ENCODE measurements at regions not wholly inside any gene's neighbourhood (a gene's known extent, or its start where the extent isn't known, plus 50 kb on each side); places are given as distances from the start of the nearest gene placed in this dataset.

- no peak overlapping the region for H3K27ac Mint-ChIP-seq
- H3K27me3 Mint-ChIP-seq (ENCODE audit: insufficient read depth) = no peaks in the 10 kb centered on the region
- H3K36me3 ChIP-seq (ENCODE audit: control insufficient read depth, insufficient read depth, low read length) = no peaks in the 10 kb centered on the region
- H3K4me1 Mint-ChIP-seq = peaks cover 7% of the 10 kb centered on the region
- no peaks in the 10 kb centered on the region for H3K27me3 ChIP-seq (ENCODE audit: control insufficient read depth, insufficient read depth, low read length, poor library complexity, severe bottlenecking)
- no peak overlapping the region for H3K27ac ChIP-seq (ENCODE audit: low read depth, low read length)
- no peaks in the 10 kb centered on the region for H3K36me3 Mint-ChIP-seq (ENCODE audit: low read depth)
- H3K4me3 ChIP-seq (ENCODE audit: low read length) = no peak overlapping the region
- no peaks in the 10 kb centered on the region for H3K9me3 ChIP-seq (ENCODE audit: control insufficient read depth, low read length)
- H3K4me3 Mint-ChIP-seq = no peak overlapping the region
- DNase-seq = peak; percentile 47
- H3K9me3 Mint-ChIP-seq = peaks cover 14% of the 10 kb centered on the region
- WGBS, 2 experiments (ENCODE audit: insufficient coverage in 1 of 2, insufficient read length in 1 of 2) = 85 to 89% methylated on average over 9 to 13 of the region's 13 CpGs
- no peaks in the 10 kb centered on the region for H3K4me1 ChIP-seq (ENCODE audit: control insufficient read depth, insufficient read depth, low read length)
- TF ChIP-seq, protein P1, sequence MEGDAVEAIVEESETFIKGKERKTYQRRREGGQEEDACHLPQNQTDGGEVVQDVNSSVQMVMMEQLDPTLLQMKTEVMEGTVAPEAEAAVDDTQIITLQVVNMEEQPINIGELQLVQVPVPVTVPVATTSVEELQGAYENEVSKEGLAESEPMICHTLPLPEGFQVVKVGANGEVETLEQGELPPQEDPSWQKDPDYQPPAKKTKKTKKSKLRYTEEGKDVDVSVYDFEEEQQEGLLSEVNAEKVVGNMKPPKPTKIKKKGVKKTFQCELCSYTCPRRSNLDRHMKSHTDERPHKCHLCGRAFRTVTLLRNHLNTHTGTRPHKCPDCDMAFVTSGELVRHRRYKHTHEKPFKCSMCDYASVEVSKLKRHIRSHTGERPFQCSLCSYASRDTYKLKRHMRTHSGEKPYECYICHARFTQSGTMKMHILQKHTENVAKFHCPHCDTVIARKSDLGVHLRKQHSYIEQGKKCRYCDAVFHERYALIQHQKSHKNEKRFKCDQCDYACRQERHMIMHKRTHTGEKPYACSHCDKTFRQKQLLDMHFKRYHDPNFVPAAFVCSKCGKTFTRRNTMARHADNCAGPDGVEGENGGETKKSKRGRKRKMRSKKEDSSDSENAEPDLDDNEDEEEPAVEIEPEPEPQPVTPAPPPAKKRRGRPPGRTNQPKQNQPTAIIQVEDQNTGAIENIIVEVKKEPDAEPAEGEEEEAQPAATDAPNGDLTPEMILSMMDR (conservative IDR thresholded peaks at IDR 0.05) = no peak
- H3K9ac ChIP-seq (ENCODE audit: extremely low read depth, low read length, poor library complexity, severe bottlenecking) = no peak overlapping the region
Observed at GRCh38 chr1:73181190-73181540, 898.8 kb upstream of the NEGR1 start.

GRCh38 chr1:73180397-73181189 is 898.3 kb upstream of the NEGR1 start:
- no peaks in the 10 kb centered on the region for H3K36me3 Mint-ChIP-seq (ENCODE audit: low read depth)
- H3K9ac ChIP-seq (ENCODE audit: extremely low read depth, low read length, poor library complexity, severe bottlenecking) = no peak overlapping the region
- no peaks in the 10 kb centered on the region for H3K36me3 ChIP-seq (ENCODE audit: control insufficient read depth, insufficient read depth, low read length)
- no peak overlapping the region for H3K27ac ChIP-seq (ENCODE audit: low read depth, low read length)
- TF ChIP-seq, protein P1 (conservative IDR thresholded peaks at IDR 0.05) = no peak
- peak; percentile 53 for DNase-seq
- WGBS, 2 experiments (ENCODE audit: insufficient coverage in 1 of 2, insufficient read length in 1 of 2) = 82 to 100% methylated on average over 1 to 10 of the region's 10 CpGs
- H3K27ac Mint-ChIP-seq = no peak overlapping the region
- H3K4me1 ChIP-seq (ENCODE audit: control insufficient read depth, insufficient read depth, low read length) = no peaks in the 10 kb centered on the region
- no peaks in the 10 kb centered on the region for H3K9me3 ChIP-seq (ENCODE audit: control insufficient read depth, low read length)
- no peak overlapping the region for H3K4me3 ChIP-seq (ENCODE audit: low read length)
- H3K9me3 Mint-ChIP-seq = peaks cover 14% of the 10 kb centered on the region
- H3K4me3 Mint-ChIP-seq = no peak overlapping the region
- H3K4me1 Mint-ChIP-seq = peaks cover 12% of the 10 kb centered on the region
- no peaks in the 10 kb centered on the region for H3K27me3 Mint-ChIP-seq (ENCODE audit: insufficient read depth)
- no peaks in the 10 kb centered on the region for H3K27me3 ChIP-seq (ENCODE audit: control insufficient read depth, insufficient read depth, low read length, poor library complexity, severe bottlenecking)

- H3K27ac Mint-ChIP-seq = peak overlapping the region; percentile 75
- H3K27me3 Mint-ChIP-seq (ENCODE audit: insufficient read depth) = no peaks in the 10 kb centered on the region
- no peak overlapping the region for H3K4me3 Mint-ChIP-seq
- WGBS, 2 experiments (ENCODE audit: insufficient coverage in 1 of 2, insufficient read length in 1 of 2) = 81% methylated on average over 2 of the region's 2 CpGs; no CpG with 5 or more reads in 1 of the 2 experiments
- Histone ChIP-seq H3K27me3 (ENCODE audit: control insufficient read depth, insufficient read depth, low read length, poor library complexity, severe bottlenecking) (no peaks in the 10 kb centered on the region), H3K27ac (ENCODE audit: low read depth, low read length) (no peak overlapping the region), H3K4me1 (ENCODE audit: control insufficient read depth, insufficient read depth, low read length) (no peaks in the 10 kb centered on the region), H3K4me3 (ENCODE audit: low read length) (no peak overlapping the region), H3K36me3 (ENCODE audit: control insufficient read depth, insufficient read depth, low read length) (no peaks in the 10 kb centered on the region), H3K9me3 (ENCODE audit: control insufficient read depth, low read length) (no peaks in the 10 kb centered on the region), H3K9ac (ENCODE audit: extremely low read depth, low read length, poor library complexity, severe bottlenecking) (no peak overlapping the region)
- H3K9me3 Mint-ChIP-seq = peaks cover 11% of the 10 kb centered on the region
- TF ChIP-seq, protein P1 (conservative IDR thresholded peaks at IDR 0.05) = no peak
- DNase-seq = no peak
- peaks cover 22% of the 10 kb centered on the region for H3K4me1 Mint-ChIP-seq
- no peaks in the 10 kb centered on the region for H3K36me3 Mint-ChIP-seq (ENCODE audit: low read depth)
Observed at GRCh38 chr1:73176902-73177301, 894.6 kb upstream of the NEGR1 start.

All from endodermal cell (in vitro differentiated cells).